GM12872 (cell line): ENCODE measurements at regions not wholly inside any gene's neighbourhood (a gene's known extent, or its start where the extent isn't known, plus 50 kb on each side); places are given as distances from the start of the nearest gene placed in this dataset.

ENCODE experiments used
- CTCF ChIP-seq: IDR thresholded peaks from 3 replicates; pipeline ENCODE4 v1.5.1; 2011; ENCODE audit warnings: low read depth, mild to moderate bottlenecking, low read length, moderate library complexity; ENCODE audit not compliant: insufficient read depth

GRCh38 chr2:76692908-76693307 is 829.3 kb downstream of the LRRTM4 start:
- no peak for TF ChIP-seq CTCF

DNA sequence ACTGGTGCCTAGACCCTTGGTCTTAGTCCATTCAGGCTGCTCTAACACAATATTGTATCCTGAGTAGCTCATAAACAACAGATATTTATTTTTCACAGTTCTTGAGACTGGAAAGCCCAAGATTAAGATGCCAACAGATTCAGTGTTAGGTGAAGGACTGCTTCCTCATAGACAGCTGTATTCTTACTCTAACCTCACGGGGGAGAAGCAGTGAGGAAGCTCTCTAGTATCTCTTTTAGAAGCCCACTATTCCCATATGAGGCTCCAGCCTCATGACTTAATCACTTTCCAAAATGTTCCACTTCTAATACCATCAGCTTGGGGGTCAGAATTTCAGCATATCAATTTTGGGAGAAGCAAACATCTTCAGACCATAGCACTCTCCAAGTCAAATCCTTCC is 833.4 kb downstream of the LRRTM4 start:
- no peak for TF ChIP-seq CTCF

- TF ChIP-seq CTCF: no peak
Measured at GRCh38 chr2:76687923-76688322, 834.3 kb downstream of the LRRTM4 start.

GRCh38 chr2:76684756-76685155 is 837.4 kb downstream of the LRRTM4 start:
- no peak for TF ChIP-seq CTCF

DNA sequence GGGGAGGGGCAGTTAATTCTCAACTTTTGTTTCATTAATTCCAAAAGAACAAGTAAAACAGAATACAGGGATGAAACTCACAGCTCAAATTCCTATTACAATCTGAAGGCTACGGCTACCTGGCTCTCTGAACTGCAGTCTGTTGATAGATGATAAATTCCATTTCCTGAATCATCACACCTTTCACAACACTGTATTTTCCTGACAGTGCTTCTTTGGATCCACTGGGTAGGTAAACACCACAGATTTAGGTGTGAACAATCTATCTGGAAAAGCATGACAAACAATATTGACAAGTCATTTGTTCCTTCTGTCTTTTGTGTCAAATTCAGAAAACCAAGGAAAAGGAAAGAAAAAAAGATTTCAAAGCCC is 843.2 kb downstream of the LRRTM4 start:
- no peak for TF ChIP-seq CTCF

DNA sequence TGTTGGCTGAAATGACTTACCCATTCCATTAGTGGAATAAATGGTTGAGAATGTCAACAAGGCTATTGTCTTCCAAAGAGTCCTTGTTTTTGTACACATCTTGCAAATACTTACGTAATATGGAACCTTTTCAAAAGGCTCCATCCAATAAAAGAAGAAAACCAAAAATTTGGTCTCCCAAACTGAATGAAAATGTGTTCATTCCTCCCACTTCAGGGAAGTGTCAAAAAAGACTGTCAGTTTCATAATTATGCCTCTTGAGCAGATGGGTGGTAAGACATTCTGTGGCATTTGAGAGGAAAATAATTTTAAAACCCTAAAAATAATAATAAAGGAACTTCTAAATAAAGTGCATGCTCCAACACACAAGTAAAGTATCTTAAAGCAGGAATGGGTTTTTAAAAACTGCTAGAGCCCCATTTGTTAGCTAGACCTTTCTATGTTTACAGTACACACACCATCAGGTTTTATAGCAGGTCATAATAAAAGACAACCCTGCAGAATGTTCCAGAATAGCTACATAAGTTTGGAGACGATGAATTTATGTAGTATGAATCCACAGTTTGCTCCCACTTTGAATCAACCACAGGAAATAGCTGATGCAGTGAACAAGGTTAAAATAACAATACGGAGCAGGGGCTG is 843.7 kb downstream of the LRRTM4 start:
- TF ChIP-seq CTCF: no peak

DNA sequence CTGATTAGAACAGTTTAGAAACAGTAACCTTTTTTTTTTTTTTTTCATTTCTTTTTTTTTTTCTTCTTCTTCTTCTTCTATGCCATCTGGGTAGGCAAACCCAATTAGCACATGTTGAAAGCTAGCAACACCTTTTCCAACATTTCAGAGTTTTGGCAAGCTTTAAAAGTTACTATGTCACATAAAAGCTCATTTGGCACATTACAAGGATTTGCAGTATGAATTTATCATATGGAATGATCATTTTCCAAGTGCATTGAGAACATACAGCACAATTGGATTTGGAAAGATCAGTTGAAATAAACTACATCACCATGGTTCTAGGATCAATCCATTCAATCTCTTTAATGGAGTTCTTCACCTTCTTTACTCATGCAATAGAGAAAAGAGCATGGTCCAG is 847.0 kb downstream of the LRRTM4 start:
- no peak for TF ChIP-seq CTCF
